Ascending aorta (tissue), 2 donors: ENCODE measurements at regions not wholly inside any gene's neighbourhood (a gene's known extent, or its start where the extent isn't known, plus 50 kb on each side); places are given as distances from the start of the nearest gene placed in this dataset.

ENCODE experiments used
- DNase-seq, 2 donors: peaks; one replicate each; pipeline ENCODE4 v3.0.0-alpha.2; 2019; ENCODE audit warnings: low spot score in 2 of 2
- H3K27ac ChIP-seq, 2 donors: fragments of 200-600 bp; sonication (generic); one replicate each; pipeline ENCODE4 v1.5.1; 2016 to 2017; ENCODE audit warnings: mild to moderate bottlenecking in 1 of 2
- H3K27me3 ChIP-seq: fragments of 200-600 bp; sonication (generic); one replicate; pipeline ENCODE4 v1.5.1; 2017
- H3K36me3 ChIP-seq, 2 donors: fragments of 200-600 bp; sonication (generic); one replicate each; pipeline ENCODE4 v1.5.1; 2016
- H3K4me1 ChIP-seq, 2 donors: fragments of 200-600 bp; sonication (generic); one replicate each; pipeline ENCODE4 v1.5.1; 2016 to 2017; ENCODE audit warnings: mild to moderate bottlenecking in 1 of 2
- H3K4me3 ChIP-seq, 2 donors: fragments of 200-600 bp; sonication (generic); one replicate each; pipeline ENCODE4 v1.5.1; 2016 to 2017; ENCODE audit warnings: mild to moderate bottlenecking in 1 of 2
- H3K9me3 ChIP-seq, 2 donors: fragments of 200-600 bp; sonication (generic); one replicate each; pipeline ENCODE4 v1.5.1; 2016
- CTCF ChIP-seq, 3 experiments: fragments of 200-600 bp in 2 of 3; fragments of 450-650 bp in 1 of 3; sonication (generic) in 2 of 3; IDR thresholded peaks; one replicate each; pipeline ENCODE4 v1.5.1; 2016 to 2019; ENCODE audit warnings: antibody characterized with exemption in 3 of 3, mild to moderate bottlenecking in 1 of 3, moderate library complexity in 1 of 3
- intact Hi-C: fragments of 100-400 bp; cut with DNase I; formaldehyde crosslinking; loops from one replicate; pipeline ENCODE4 v1.15.1; 2023

GRCh38 chr4:176422511-176422910 is 102.7 kb downstream of the SPCS3 start:
- H3K27ac ChIP-seq = no peak overlapping the region
- no peak overlapping the region for H3K4me3 ChIP-seq
- H3K4me1 ChIP-seq = no peaks in the 10 kb centered on the region
- H3K36me3 ChIP-seq = no peaks in the 10 kb centered on the region
- no peak for DNase-seq
- H3K27me3 ChIP-seq = no peaks in the 10 kb centered on the region
- no peak for TF ChIP-seq CTCF (IDR thresholded peaks at IDR 0.05)
- intact Hi-C loops = no loop called here
- no peaks in the 10 kb centered on the region for H3K9me3 ChIP-seq

DNA sequence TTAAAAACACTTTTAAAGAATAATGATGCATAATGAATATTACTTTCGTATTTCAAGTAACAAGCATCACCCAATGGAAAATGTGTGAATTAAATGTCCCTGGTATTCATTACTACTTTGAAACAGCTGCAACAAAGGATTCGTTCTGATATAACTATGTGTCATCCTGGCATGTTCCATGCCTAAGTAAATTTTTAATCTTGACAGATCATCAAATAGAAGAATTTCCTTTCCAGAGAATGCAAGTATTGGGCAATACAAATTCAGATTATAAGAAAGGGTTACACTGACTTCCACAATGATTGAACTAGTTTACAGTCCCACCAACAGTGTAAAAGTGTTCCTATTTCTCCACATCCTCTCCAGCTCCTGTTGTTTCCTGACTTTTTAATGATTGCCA is 105.3 kb downstream of the SPCS3 start:
- intact Hi-C loops = no loop called here
- TF ChIP-seq CTCF (IDR thresholded peaks at IDR 0.05) = no peak
- Histone ChIP-seq H3K4me1 (no peaks in the 10 kb centered on the region), H3K4me3 (no peak overlapping the region), H3K27ac (no peak overlapping the region), H3K27me3 (no peaks in the 10 kb centered on the region), H3K9me3 (no peaks in the 10 kb centered on the region), H3K36me3 (no peaks in the 10 kb centered on the region)
- no peak for DNase-seq

GRCh38 chr4:176432811-176433540 is 113.2 kb downstream of the SPCS3 start:
- no peaks in the 10 kb centered on the region for H3K4me1 ChIP-seq
- no peak overlapping the region for H3K27ac ChIP-seq
- no peak overlapping the region for H3K4me3 ChIP-seq
- no peak for TF ChIP-seq CTCF (IDR thresholded peaks at IDR 0.05)
- intact Hi-C loops = no loop called here
- no peaks in the 10 kb centered on the region for H3K36me3 ChIP-seq
- DNase-seq = no peak
- no peaks in the 10 kb centered on the region for H3K27me3 ChIP-seq
- H3K9me3 ChIP-seq = no peaks in the 10 kb centered on the region

DNA sequence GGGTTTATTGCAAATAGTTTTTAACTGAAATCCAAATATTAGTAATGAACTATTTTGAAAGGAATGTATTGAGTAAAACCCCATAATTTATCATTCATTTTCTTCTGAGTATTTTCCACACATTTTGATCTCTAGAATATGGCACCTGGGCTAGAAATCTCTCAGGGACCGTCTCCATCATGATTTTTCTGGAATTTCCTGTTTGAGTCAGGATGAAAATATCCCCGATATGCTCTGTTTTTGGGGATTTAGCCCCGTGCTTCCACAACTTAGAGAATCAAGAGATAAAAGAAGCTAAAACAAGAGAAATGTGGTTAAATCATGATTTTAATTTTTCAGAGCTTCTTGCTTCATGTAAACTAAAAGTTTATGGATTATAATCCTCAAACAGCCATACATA is 114.2 kb downstream of the SPCS3 start:
- TF ChIP-seq CTCF (IDR thresholded peaks at IDR 0.05) = no peak
- Histone ChIP-seq H3K27ac (no peak overlapping the region), H3K9me3 (no peaks in the 10 kb centered on the region), H3K4me1 (no peaks in the 10 kb centered on the region), H3K27me3 (no peaks in the 10 kb centered on the region), H3K36me3 (no peaks in the 10 kb centered on the region), H3K4me3 (no peak overlapping the region)
- DNase-seq = no peak
- intact Hi-C loops = no loop called here

DNA sequence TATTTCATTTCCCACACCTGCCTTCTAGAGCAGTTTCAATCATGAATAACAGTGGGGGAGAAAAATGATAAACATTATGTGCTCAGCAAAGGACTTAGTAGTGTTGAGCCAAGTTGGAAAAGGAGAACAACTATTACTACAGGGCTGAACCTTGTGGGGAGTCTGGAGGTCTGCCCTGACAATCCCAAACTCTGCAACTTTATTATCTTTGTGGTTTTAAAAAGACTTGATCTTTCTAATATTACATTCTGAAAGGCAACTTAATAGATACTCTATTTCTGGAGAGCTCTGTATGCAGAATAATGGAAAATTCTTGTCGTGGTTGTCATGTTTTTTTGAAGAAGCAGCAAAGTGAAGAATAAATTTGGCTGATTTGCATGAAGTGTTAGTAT is 116.1 kb downstream of the SPCS3 start:
- H3K27ac ChIP-seq = no peak overlapping the region
- H3K4me3 ChIP-seq = no peak overlapping the region
- intact Hi-C loops = no loop called here
- no peaks in the 10 kb centered on the region for H3K4me1 ChIP-seq
- no peaks in the 10 kb centered on the region for H3K27me3 ChIP-seq
- H3K36me3 ChIP-seq = no peaks in the 10 kb centered on the region
- H3K9me3 ChIP-seq = no peaks in the 10 kb centered on the region
- no peak for DNase-seq
- no peak for TF ChIP-seq CTCF (IDR thresholded peaks at IDR 0.05)
